Upper lobe of right lung (tissue), 1 donor: ENCODE measurements at regions not wholly inside any gene's neighbourhood (a gene's known extent, or its start where the extent isn't known, plus 50 kb on each side); places are given as distances from the start of the nearest gene placed in this dataset.

Experiments
- ATAC-seq: fragments of 200-7000 bp; cut with Tn5 transposase; one replicate; pipeline ENCODE4 v1.9.1; 2020; ENCODE audit warnings: mild to moderate bottlenecking, moderate library complexity
- DNase-seq: peaks from one replicate; pipeline ENCODE4 v3.0.0-alpha.2; 2020
- H3K27ac ChIP-seq: fragments of 200-600 bp; one replicate; pipeline ENCODE4 v1.8.0; 2022
- H3K27me3 ChIP-seq: fragments of 200-600 bp; one replicate; pipeline ENCODE4 v1.8.0; 2022; ENCODE audit warnings: mild to moderate bottlenecking
- H3K36me3 ChIP-seq: fragments of 200-600 bp; one replicate; pipeline ENCODE4 v1.8.0; 2022
- H3K4me1 ChIP-seq: fragments of 200-600 bp; one replicate; pipeline ENCODE4 v1.8.0; 2022
- H3K4me3 ChIP-seq: fragments of 200-600 bp; one replicate; pipeline ENCODE4 v1.8.0; 2022; ENCODE audit warnings: mild to moderate bottlenecking
- H3K9me3 ChIP-seq: fragments of 200-600 bp; one replicate; pipeline ENCODE4 v1.8.0; 2022
- intact Hi-C: fragments of 100-400 bp; cut with DNase I; formaldehyde crosslinking; loops from one replicate; pipeline ENCODE4 v1.11.0; 2022
- TF ChIP-seq, protein P1 (sequence below): fragments of 200-600 bp; IDR thresholded peaks from one replicate; pipeline ENCODE4 v1.8.0; 2022; ENCODE audit warnings: antibody characterized with exemption
- donor health status: DM: no; HTN: yes; CAD: no; lungs with severe emphysema.

DNA sequence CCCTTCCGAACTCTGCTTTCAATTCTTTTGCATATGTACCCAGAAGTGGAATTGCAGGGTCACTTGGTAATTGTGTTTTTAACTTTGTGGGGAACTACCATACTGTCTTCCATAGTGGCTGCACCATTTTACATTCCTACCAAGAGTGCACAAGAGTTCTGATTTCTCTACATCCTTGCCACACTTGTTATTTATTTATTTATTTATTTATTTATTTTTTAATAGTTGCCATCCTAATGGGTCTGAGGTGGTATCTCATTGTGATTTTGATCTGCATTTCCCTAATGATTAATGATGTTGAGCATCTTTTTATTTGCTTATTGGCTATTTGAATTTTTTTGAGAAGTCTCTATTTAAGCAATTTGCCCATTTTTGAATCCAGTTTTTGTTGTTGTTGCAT lies 422.4 kb downstream of the PTPRU start:
- intact Hi-C loops: no loop called here
- Histone ChIP-seq H3K36me3 (no peaks in the 10 kb centered on the region), H3K9me3 (no peaks in the 10 kb centered on the region), H3K27ac (no peak overlapping the region), H3K27me3 (no peaks in the 10 kb centered on the region), H3K4me3 (no peak overlapping the region), H3K4me1 (no peaks in the 10 kb centered on the region)
- TF ChIP-seq, protein P1, sequence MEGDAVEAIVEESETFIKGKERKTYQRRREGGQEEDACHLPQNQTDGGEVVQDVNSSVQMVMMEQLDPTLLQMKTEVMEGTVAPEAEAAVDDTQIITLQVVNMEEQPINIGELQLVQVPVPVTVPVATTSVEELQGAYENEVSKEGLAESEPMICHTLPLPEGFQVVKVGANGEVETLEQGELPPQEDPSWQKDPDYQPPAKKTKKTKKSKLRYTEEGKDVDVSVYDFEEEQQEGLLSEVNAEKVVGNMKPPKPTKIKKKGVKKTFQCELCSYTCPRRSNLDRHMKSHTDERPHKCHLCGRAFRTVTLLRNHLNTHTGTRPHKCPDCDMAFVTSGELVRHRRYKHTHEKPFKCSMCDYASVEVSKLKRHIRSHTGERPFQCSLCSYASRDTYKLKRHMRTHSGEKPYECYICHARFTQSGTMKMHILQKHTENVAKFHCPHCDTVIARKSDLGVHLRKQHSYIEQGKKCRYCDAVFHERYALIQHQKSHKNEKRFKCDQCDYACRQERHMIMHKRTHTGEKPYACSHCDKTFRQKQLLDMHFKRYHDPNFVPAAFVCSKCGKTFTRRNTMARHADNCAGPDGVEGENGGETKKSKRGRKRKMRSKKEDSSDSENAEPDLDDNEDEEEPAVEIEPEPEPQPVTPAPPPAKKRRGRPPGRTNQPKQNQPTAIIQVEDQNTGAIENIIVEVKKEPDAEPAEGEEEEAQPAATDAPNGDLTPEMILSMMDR: no peak
- DNase-seq (no peak), ATAC-seq (no peak)

DNA sequence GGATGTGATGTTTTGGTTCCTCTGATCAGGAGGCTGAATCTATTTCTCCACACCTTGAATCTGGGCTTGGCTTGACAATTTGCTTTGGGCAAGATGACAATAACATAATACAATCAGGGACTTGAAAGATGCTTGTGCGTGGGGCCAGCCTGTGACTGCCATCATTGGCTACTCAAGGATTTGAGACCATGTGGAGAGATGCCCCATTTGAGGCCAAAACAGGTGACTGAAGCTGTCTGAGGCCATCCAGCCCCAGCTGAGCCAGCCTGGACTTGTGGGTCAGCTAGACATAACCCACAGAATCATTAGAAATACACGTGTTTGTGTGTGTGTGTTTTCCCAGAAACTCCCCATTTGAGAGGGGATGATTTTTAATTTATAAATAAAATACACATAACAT lies 421.5 kb downstream of the PTPRU start:
- ATAC-seq: no peak
- Histone ChIP-seq H3K4me1 (no peaks in the 10 kb centered on the region), H3K27ac (no peak overlapping the region), H3K4me3 (no peak overlapping the region), H3K9me3 (no peaks in the 10 kb centered on the region), H3K36me3 (no peaks in the 10 kb centered on the region), H3K27me3 (no peaks in the 10 kb centered on the region)
- no peak for DNase-seq
- intact Hi-C loops: no loop called here
- TF ChIP-seq, protein P1: no peak

DNA sequence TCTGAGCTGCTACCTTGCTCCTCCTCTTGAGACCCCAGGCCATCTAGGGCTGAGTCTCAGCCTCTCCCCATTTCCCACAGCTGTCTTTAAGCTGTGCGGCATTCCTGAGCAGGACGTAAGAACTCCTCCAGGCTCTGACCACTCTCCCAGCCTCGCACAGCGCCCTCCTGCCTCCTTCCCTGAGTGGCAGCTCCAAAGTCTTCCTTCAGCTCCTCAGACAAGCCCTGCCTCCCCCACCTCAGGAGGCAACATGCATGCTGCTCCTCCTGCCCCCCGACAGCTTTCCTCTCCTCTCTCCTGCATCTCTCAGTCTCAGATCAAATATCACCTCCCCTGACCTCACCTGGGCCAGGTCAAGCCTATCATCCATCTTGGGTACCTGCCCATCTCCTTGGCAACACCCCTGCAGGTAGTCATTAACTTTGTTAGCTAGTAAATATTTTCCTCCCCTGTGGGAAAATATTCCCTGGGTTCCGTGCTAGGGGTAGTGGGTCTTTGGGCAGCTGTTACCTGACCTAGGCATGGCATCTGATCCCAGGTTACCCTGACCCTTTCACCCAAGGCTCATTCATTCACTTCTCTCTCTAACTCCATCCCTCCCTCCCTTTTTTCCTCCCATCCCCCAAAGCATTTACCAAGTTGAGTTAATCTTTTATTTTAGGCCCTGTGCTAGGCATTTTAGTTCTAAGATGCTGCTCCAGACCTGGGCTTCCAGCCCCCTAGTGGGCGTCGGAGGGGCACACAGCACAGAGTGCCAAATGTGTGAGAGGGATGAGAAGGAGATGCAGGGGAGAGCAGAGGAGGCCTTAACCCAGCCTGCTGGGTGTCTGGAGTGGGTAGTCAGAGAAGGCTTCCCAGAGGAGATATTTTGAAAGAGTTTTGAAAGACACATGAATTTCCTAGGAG lies 419.9 kb downstream of the PTPRU start:
- Histone ChIP-seq H3K9me3 (no peaks in the 10 kb centered on the region), H3K36me3 (no peaks in the 10 kb centered on the region), H3K27me3 (no peaks in the 10 kb centered on the region), H3K4me1 (no peaks in the 10 kb centered on the region), H3K27ac (no peak overlapping the region), H3K4me3 (no peak overlapping the region)
- TF ChIP-seq, protein P1: peak; percentile 15
- intact Hi-C loops: no loop called here
- ATAC-seq (no peak), DNase-seq (peak; percentile 26)

DNA sequence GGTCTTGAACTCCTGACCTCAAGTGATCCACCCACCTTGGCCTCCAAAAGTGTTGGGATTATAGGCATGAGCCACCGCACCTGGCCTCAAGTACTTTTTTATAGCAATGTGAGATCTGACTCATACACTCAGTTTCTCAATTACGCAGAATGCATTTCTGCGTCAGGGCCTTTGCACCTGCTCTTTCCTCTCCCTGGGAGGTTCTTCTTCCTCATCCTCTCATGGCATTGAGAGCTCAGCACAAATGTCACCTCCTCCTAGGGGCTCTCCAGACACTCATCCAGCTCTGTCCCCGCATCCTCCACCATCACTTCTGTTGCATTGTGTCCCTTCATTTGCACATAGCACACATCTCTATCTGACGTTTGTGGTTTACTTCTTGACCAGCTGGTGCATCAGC lies 418.8 kb downstream of the PTPRU start:
- DNase-seq: no peak
- no peak overlapping the region for H3K27ac ChIP-seq
- ATAC-seq: no peak

DNA sequence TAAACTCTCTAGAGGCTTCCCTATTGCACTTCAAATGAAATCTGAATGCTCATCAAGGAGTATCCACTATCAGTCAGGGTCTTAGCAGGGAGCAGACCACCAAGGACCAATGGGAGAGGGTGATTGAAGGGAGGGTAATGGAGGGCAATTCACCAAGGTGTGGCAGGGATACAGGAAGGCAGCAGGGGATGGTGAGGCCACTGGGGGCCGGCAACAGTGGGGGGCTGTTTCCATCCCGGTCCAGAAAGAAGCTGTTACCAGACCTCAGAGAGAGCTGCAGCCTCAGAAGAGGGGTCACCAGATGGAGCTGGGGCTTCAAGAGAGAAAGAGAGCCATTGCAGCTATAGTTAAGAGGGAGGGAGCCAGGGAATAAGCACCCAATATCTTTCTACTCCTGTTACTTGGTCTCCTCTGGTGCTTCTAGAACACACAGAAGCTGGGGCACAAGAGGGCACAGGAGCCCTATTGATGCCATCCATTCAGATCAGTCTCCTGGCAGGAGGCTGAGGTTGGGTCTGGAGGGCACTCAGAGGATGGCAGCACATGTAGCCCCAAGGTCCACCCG lies 417.6 kb downstream of the PTPRU start:
- DNase-seq: no peak
- TF ChIP-seq, protein P1: no peak
- ATAC-seq: no peak
- Histone ChIP-seq H3K27me3 (no peaks in the 10 kb centered on the region), H3K4me3 (no peak overlapping the region), H3K9me3 (no peaks in the 10 kb centered on the region), H3K4me1 (no peaks in the 10 kb centered on the region), H3K27ac (no peak overlapping the region), H3K36me3 (no peaks in the 10 kb centered on the region)
- intact Hi-C loops: no loop called here

More for the DNA sequence above, 418.8 kb downstream of the PTPRU start:
- no peak overlapping the region for H3K4me3 ChIP-seq
- no peaks in the 10 kb centered on the region for H3K9me3 ChIP-seq
- H3K4me1 ChIP-seq: no peaks in the 10 kb centered on the region
- no peaks in the 10 kb centered on the region for H3K36me3 ChIP-seq
- no peaks in the 10 kb centered on the region for H3K27me3 ChIP-seq
- intact Hi-C loops: no loop called here
- TF ChIP-seq, protein P1: no peak
